HG02840 (cell line): ENCODE measurements at regions not wholly inside any gene's neighbourhood (a gene's known extent, or its start where the extent isn't known, plus 50 kb on each side); places are given as distances from the start of the nearest gene placed in this dataset.
"Not testable (repeated sequence)": the region's sequence is repeated elsewhere in the genome, so short reads cannot be mapped to it uniquely, and the experiment has no call there.

Experiments used
- ATAC-seq: cut with Tn5 transposase; IDR thresholded peaks from one replicate; pipeline ENCODE4 v1.9.1; 2021; ENCODE audit warnings: mild to moderate bottlenecking, moderate library complexity, moderate number of reproducible peaks; ENCODE audit not compliant: unreplicated experiment, low FRiP score

- ATAC-seq, result no peak
These were observed 949.7 kb upstream of the SLITRK1 start for GRCh38 chr13:84831666-84832657.

DNA sequence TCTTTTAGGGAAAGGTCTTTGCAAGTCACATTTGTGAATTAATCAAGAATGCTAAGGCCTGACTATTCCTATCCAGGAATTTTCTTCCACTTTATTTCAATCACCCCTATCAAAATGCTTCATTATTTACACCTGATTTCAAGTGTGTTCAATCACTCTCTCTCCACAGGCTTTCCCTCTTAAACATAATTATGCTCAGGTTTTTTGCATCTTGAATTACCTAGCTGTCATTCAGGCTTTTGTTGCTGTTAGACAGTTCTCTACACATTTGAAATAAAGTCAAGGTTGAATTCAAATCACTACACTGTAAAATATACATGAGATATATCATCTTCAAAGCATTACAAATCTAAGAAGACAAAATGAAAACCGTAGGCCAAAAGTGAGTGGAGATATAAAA, 941.3 kb upstream of the SLITRK1 start:
- no peak for ATAC-seq

- ATAC-seq, result no peak
These were observed 939.0 kb upstream of the SLITRK1 start for GRCh38 chr13:84821261-84821660.

- ATAC-seq, result no peak
These were observed 934.4 kb upstream of the SLITRK1 start for GRCh38 chr13:84816567-84817105.

- no peak for ATAC-seq
These were observed 930.5 kb upstream of the SLITRK1 start for GRCh38 chr13:84812789-84813188.

- ATAC-seq, result no peak
These were observed 929.8 kb upstream of the SLITRK1 start for GRCh38 chr13:84812078-84812477.

DNA sequence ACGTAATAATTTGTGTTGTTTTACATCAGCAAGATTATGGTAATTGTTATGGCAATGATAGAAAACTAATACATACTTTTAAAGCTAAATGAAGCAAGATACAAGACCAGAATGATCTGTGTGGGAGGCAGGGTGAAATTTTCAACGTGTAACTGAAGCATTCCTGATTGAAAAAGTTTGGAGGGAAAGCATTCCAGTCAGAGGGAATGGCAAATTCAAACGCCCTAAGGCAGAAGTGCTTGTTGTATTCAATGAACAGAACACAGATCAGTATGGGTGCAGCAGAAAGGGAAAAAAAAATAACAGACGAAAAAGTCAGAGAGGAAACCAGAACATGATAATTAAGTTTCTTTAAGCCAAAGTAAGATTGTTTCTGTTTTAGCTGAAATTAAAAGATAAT, 928.5 kb upstream of the SLITRK1 start:
- ATAC-seq, result no peak

- ATAC-seq, result no peak
These were observed 919.8 kb upstream of the SLITRK1 start for GRCh38 chr13:84802073-84802472.

GRCh38 chr13:84784443-84785153, 902.3 kb upstream of the SLITRK1 start:
- no peak for ATAC-seq

DNA sequence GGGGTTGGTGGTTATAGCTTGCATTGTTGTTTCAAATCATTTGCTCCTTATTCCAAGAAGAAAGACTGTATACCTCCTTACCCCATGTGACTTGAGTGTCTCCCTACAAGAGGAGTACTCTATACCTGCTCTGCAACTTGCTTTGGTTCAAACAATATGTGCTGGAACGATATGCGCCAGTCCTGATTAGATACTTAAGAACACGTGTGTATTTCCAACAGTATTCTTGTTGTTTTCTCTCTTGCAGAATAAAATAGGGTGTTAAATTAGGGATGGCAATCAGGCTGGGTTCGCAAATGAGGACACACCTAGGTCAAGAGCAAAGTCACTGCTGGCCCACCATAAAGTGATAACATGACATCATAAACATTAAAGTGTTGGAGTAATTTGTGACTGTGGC, 895.0 kb upstream of the SLITRK1 start:
- ATAC-seq, result no peak

DNA sequence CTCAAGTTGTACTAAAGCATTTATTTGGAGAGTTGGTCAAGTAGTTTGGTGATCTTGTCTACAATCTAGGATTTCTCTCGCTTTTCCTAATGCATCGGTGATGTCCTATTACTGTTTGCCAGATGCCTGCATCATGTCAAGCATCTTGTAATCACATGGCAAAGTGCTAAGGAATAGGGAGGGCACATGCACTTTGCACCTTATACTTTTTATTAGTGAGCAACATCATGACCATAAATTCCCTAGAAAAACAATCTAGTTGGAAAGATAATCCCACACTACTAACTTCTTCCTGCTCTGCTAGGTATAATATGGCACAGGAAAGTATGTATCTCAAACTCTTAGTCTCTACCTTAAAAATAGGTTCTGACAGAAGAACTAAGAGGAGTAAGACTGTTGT, 894.3 kb upstream of the SLITRK1 start:
- ATAC-seq, result no peak

- ATAC-seq, result not testable (repeated sequence)
These were observed 893.6 kb upstream of the SLITRK1 start for GRCh38 chr13:84775920-84776319.

DNA sequence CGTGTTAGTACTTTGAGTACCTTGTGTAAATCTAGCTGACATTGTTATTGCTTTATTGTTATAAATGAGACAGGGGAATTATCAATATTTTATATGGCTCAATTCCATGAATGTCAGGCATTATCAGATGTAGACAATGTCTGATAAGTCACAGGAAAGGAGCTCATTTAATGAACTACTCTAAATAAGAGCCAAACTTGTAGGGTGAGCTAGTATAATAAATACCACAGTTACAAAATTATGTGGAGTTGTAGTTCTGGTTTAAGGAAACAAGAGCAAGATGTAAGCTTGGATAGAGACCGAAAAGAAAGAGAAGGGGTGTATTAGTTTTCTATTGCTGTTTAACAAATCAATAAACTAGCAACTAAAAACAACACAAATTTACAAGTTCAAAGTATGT, 891.8 kb upstream of the SLITRK1 start:
- ATAC-seq, result no peak

GRCh38 chr13:84760956-84761355, 878.7 kb upstream of the SLITRK1 start:
- ATAC-seq, result no peak

DNA sequence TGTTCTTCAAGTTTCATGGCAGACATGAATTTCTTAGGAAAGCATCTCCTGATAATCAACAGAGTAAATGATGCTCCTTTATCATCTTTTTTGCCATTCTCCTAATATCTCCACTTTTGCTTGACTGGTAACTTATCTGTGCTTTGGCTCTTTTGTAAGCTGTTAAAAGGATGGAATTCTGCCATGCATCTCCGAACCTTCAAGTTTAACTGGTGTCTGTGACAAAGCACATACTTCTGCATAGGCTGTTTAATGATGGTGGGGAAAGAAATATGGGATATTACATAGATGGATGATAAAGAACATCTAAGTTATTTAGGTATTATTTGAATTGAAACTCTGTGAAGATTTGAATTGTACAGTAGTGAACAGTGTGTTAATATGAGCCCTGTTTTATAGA, 866.9 kb upstream of the SLITRK1 start:
- ATAC-seq, result no peak

- no peak for ATAC-seq
These were observed 862.8 kb upstream of the SLITRK1 start for GRCh38 chr13:84745051-84745551.

GRCh38 chr13:84744203-84744602, 861.9 kb upstream of the SLITRK1 start:
- ATAC-seq, result no peak

DNA sequence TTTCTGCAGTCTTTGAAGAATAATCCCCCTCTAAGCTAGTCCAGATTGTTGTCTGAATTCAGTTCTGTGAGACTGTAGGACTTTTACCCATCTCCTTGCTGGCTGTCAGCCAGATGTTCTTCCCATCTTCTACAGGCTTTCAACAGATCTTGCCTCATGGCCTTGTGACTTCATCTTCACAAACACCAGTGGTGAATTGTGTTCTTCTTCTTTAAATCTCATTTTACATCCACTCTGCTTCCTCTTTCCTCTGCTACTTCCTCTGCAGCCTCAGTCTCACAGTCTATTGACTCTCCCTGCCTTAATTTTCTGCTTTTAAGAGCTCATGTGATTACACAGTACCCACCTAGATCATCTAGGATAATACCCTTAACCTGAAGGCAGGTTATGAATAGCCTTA, 859.0 kb upstream of the SLITRK1 start:
- ATAC-seq, result no peak

- no peak for ATAC-seq
These were observed 856.7 kb upstream of the SLITRK1 start for GRCh38 chr13:84739021-84739420.

DNA sequence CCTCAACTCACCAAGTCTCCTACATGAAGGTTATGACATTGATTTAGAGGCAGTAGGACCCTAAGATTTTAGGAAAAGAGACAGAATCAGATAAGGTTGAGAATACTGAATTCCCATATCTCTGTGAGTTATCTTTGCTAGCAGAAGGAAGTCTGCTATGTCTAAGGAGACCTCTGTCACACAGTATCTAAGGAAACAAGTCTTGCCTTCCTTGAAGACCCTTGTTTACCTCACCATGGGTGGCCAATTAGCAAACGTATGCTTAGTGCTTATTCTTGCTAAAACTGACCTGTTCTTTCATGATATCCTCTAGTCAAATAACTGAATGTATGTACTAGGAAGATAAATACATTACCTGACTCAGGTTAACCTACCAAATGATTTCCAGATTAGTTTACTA, 855.4 kb upstream of the SLITRK1 start:
- no peak for ATAC-seq

DNA sequence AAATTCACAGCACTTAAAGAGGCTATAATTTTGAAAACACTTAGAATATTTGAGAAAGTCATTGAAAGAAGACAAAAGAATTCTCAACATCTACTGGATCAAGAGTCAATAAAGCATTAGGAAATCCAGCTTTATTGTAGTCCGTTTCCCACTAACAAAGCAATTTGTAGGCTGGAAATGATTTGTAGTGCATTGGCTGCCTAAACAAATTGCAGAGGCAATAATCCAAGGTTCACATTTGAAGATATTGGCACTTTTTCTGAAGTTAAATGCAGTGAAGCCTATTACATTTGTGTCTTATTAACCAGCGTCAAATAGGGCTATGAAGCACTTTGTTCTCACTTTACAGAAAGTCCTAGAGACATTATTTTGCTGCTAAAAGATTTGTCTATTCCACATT, 848.1 kb upstream of the SLITRK1 start:
- no peak for ATAC-seq
